HG03095 (cell line): ENCODE measurements at regions not wholly inside any gene's neighbourhood (a gene's known extent, or its start where the extent isn't known, plus 50 kb on each side); places are given as distances from the start of the nearest gene placed in this dataset.
"Not testable (repeated sequence)": the region's sequence is repeated elsewhere in the genome, so short reads cannot be mapped to it uniquely, and the experiment has no call there.

Source experiments
- ATAC-seq: cut with Tn5 transposase; IDR thresholded peaks from one replicate; pipeline ENCODE4 v1.9.1; 2021; ENCODE audit warnings: moderate library complexity; ENCODE audit not compliant: unreplicated experiment

- no peak for ATAC-seq
Measured at GRCh38 chr3:178342111-178342510, 194.1 kb upstream of the KCNMB2 start.

- ATAC-seq = no peak
Measured at GRCh38 chr3:178343433-178344038, 192.7 kb upstream of the KCNMB2 start.

- no peak for ATAC-seq
Measured at GRCh38 chr3:178345944-178346343, 190.3 kb upstream of the KCNMB2 start.

- ATAC-seq = not testable (repeated sequence)
Measured at GRCh38 chr3:178348561-178349217, 187.5 kb upstream of the KCNMB2 start.

GRCh38 chr3:178349218-178349596 is 187.0 kb upstream of the KCNMB2 start:
- not testable (repeated sequence) for ATAC-seq

- no peak for ATAC-seq
Measured at GRCh38 chr3:178350763-178351162, 185.5 kb upstream of the KCNMB2 start.

GRCh38 chr3:178352326-178353005 is 183.8 kb upstream of the KCNMB2 start:
- ATAC-seq = no peak

GRCh38 chr3:178353006-178353694 is 183.1 kb upstream of the KCNMB2 start:
- ATAC-seq = no peak

GRCh38 chr3:178359728-178360127 is 176.5 kb upstream of the KCNMB2 start:
- no peak for ATAC-seq

- not testable (repeated sequence) for ATAC-seq
Measured at GRCh38 chr3:178363048-178363447, 173.2 kb upstream of the KCNMB2 start.

- ATAC-seq = no peak
Measured at GRCh38 chr3:178367817-178368617, 168.2 kb upstream of the KCNMB2 start.

GRCh38 chr3:178369006-178369405 is 167.2 kb upstream of the KCNMB2 start:
- no peak for ATAC-seq

GRCh38 chr3:178369811-178370210 is 166.4 kb upstream of the KCNMB2 start:
- ATAC-seq = no peak

- ATAC-seq = no peak
Measured at GRCh38 chr3:178370387-178370786, 165.8 kb upstream of the KCNMB2 start.

- no peak for ATAC-seq
Measured at GRCh38 chr3:178381555-178381954, 154.7 kb upstream of the KCNMB2 start.

- ATAC-seq = no peak
Measured at GRCh38 chr3:178381971-178382448, 154.2 kb upstream of the KCNMB2 start.

GRCh38 chr3:178382449-178383061 is 153.7 kb upstream of the KCNMB2 start:
- no peak for ATAC-seq

- ATAC-seq = no peak
Measured at GRCh38 chr3:178384321-178385230, 151.7 kb upstream of the KCNMB2 start.

- ATAC-seq = peak; percentile 57
Measured at GRCh38 chr3:178385280-178385952, 150.8 kb upstream of the KCNMB2 start.
